ENCODE measurements at regions not wholly inside any gene's neighbourhood (a gene's known extent, or its start where the extent isn't known, plus 50 kb on each side); places are given as distances from the start of the nearest gene placed in this dataset.

DNA sequence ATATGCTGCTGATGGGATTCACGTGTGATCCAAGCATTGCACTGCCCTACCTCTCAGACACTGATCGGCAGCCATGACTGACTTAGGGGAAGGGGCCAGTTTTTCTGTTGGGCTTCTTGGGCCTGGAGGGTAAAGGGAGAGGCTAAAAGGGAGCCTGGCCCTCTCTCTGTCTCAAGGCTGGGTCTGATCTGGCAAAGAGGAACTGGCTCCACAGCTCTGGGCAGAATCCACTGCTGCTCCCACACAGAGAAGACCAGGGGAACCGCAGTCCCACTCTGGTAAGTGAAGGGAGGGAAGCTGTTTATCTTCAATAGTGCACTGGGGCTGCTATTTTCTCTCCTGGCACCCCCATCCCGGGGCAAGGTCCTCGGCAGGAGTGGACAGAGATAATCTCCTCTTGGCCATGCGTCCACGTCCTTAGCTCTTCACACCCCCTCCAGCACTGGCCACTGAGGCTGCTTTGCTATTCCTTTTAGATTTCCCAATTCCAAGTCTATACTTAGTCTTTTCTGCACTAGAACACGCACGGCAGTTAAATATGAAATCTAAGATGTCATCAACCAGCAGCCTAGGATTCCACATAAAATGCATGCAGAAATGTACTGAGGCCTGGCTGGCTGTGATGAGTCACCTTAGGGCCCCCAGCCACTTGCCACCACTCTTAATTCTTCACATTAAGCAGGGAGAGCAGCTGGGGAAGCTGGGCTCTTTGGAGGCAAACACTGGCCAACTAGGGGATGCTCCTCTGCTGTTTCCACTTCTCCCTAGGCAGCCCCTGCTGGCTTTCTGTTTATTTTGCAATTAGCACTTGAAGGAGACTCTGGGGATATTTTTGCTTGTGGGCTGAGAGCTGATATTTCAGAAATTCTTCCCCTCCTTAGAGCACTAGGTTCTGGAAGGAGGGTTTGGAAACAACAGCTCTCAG lies 87.8 kb upstream of the ARMC2 start:
- DNase-seq, result peak; percentile 78 to 80
- no CpG with 5 or more reads among the region's 9 CpGs for WGBS (ENCODE audit: extremely low coverage, insufficient coverage, insufficient read length)

DNA sequence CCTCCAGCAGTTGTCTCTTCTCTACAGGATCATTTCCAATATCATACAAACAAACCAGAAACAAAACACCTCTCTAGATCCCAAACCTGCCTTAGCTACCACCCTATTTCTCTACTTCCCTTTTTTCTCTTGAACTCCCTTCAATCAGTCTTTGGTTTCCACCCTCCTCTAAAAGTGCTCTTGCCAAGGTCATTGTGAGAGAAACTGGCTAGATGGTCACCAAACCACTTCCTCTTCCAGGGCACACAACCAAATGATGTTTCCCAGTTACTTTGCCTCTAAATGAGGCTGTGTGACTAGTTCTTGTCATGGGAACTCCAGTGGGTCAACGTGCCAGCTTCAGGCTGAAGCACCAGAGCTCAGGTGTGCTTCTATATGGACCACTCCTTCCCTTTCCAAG lies 85.8 kb upstream of the ARMC2 start:
- no CpG with 5 or more reads among the region's 1 CpG for WGBS (ENCODE audit: extremely low coverage, insufficient coverage, insufficient read length)
- H3K27ac ChIP-seq (ENCODE audit: low read depth, low read length), result no peak overlapping the region
- no peaks in the 10 kb centered on the region for H3K79me2 ChIP-seq (ENCODE audit: control insufficient read depth, insufficient read depth, low read length, poor library complexity)
- H2BK120ac ChIP-seq (ENCODE audit: insufficient read depth, low read length, poor library complexity), result no peak overlapping the region
- peaks cover 8 to 9% of the 10 kb centered on the region in 2 experiments for H3K4me1 ChIP-seq (ENCODE audit: control insufficient read depth in 1 of 2, insufficient read depth in 2 of 2, low read length in 2 of 2)
- DNase-seq, result no peak
- no peak overlapping the region for H3K9ac ChIP-seq (ENCODE audit: low read length)
- H3K4me3 ChIP-seq (ENCODE audit: low read depth, low read length), result no peak overlapping the region
- no peak overlapping the region for H3K14ac ChIP-seq (ENCODE audit: low read length)
- no peak overlapping the region for H3K4ac ChIP-seq (ENCODE audit: low read depth, low read length)
- H3K18ac ChIP-seq (ENCODE audit: low read length), result no peak overlapping the region
- no peak overlapping the region for H3K4me2 ChIP-seq (ENCODE audit: low read length)
- no peak overlapping the region for H2AFZ ChIP-seq (ENCODE audit: insufficient read depth, low read length, poor library complexity)
- H4K8ac ChIP-seq (ENCODE audit: low read depth, low read length), result no peak overlapping the region
- no peak overlapping the region for H4K91ac ChIP-seq (ENCODE audit: low read depth, low read length)
- no peaks in the 10 kb centered on the region for H3K36me3 ChIP-seq (ENCODE audit: control insufficient read depth in 1 of 2, insufficient read depth in 2 of 2, low read length in 2 of 2)
- H2BK5ac ChIP-seq (ENCODE audit: low read depth, low read length, poor library complexity), result no peak overlapping the region
- no peak overlapping the region for H2BK12ac ChIP-seq (ENCODE audit: low read length)
- no peak overlapping the region for H2AK5ac ChIP-seq (ENCODE audit: low read length)
- H3K79me1 ChIP-seq (ENCODE audit: low read length), result peaks cover 2% of the 10 kb centered on the region
- H4K12ac ChIP-seq (ENCODE audit: low read depth, low read length), result no peak overlapping the region
- no peak overlapping the region for H3K23ac ChIP-seq (ENCODE audit: low read length)
- peaks cover 2% of the 10 kb centered on the region for H3K9me3 ChIP-seq (ENCODE audit: insufficient read depth, low read depth, low read length)
- no peaks in the 10 kb centered on the region for H3K27me3 ChIP-seq (ENCODE audit: insufficient read depth, low read length)

More for the DNA sequence above, 87.8 kb upstream of the ARMC2 start:
- no peak overlapping the region for H3K18ac ChIP-seq (ENCODE audit: low read length)
- H2BK5ac ChIP-seq (ENCODE audit: low read depth, low read length, poor library complexity), result no peak overlapping the region
- no peaks in the 10 kb centered on the region for H3K9me3 ChIP-seq (ENCODE audit: insufficient read depth, low read depth, low read length)
- H4K8ac ChIP-seq (ENCODE audit: low read depth, low read length), result no peak overlapping the region
- H2AFZ ChIP-seq (ENCODE audit: insufficient read depth, low read length, poor library complexity), result no peak overlapping the region
- no peaks in the 10 kb centered on the region for H3K36me3 ChIP-seq (ENCODE audit: control insufficient read depth in 1 of 2, insufficient read depth in 2 of 2, low read length in 2 of 2)
- no peaks in the 10 kb centered on the region for H3K79me2 ChIP-seq (ENCODE audit: control insufficient read depth, insufficient read depth, low read length, poor library complexity)
- no peak overlapping the region for H3K23ac ChIP-seq (ENCODE audit: low read length)
- H3K4me3 ChIP-seq (ENCODE audit: low read depth, low read length), result no peak overlapping the region
- no peak overlapping the region for H4K12ac ChIP-seq (ENCODE audit: low read depth, low read length)
- no peak overlapping the region for H4K91ac ChIP-seq (ENCODE audit: low read depth, low read length)
- H3K9ac ChIP-seq (ENCODE audit: low read length), result no peak overlapping the region
- H3K27me3 ChIP-seq (ENCODE audit: insufficient read depth, low read length), result no peaks in the 10 kb centered on the region
- no peak overlapping the region for H3K4ac ChIP-seq (ENCODE audit: low read depth, low read length)
- no peak overlapping the region for H2BK120ac ChIP-seq (ENCODE audit: insufficient read depth, low read length, poor library complexity)
- no peak overlapping the region for H3K4me2 ChIP-seq (ENCODE audit: low read length)
- no peak overlapping the region for H2AK5ac ChIP-seq (ENCODE audit: low read length)
- peaks cover 14 to 17% of the 10 kb centered on the region in 2 experiments for H3K4me1 ChIP-seq (ENCODE audit: control insufficient read depth in 1 of 2, insufficient read depth in 2 of 2, low read length in 2 of 2)
- H3K79me1 ChIP-seq (ENCODE audit: low read length), result peaks cover 2% of the 10 kb centered on the region
- no peak overlapping the region for H2BK12ac ChIP-seq (ENCODE audit: low read length)
- H3K27ac ChIP-seq (ENCODE audit: low read depth, low read length), result no peak overlapping the region
- H3K14ac ChIP-seq (ENCODE audit: low read length), result no peak overlapping the region

DNA sequence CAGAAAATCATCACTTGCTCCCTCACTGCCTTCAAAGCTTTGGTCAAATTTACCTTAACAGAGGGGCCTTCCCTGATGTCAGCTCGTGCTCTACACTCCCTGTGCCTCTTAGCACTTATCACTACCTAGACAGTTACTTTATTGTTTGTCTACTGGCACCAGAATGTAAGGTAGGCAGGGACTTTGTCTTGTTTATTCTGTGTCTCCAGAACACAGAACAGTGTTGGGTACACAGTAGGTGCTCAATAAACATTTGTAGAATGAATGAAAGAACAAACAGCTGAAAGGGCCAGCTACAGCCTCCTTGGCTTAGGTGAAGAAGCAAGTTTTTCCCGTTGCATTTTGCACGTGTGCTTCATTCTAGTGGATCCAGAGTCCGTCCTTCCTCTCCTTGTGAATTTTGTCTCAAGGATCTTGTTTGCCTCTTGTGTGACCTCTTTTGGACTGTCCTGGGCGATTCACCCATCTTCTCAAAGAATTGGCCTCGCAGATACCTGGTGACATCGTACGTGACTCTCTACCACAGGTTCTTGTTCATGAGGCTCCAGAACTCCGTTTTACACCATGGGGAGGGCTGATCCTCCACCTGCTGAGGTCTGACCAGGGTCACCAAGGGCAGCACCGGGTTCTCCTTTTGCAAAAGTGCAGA lies 84.2 kb upstream of the ARMC2 start:
- H3K23ac ChIP-seq (ENCODE audit: low read length), result no peak overlapping the region

DNA sequence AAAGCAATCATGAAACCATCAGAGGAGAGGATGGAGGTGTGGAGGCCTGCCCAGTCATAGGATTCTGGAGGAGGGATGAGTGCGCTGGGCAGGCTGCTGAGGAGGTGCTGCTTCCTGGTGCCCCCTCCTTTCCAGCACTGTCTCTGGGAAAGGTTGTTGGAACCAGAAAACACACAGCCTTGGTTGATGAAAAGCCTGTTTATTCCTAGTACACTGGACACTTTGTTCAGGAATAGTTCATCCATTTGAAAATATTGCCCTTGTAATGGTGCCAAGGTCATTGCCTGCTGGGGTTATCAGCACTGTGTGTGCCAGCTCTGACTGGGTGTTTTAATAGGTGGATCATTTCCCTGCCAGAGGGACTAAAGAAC lies 83.7 kb upstream of the ARMC2 start:
- H2AK5ac ChIP-seq (ENCODE audit: low read length), result no peak overlapping the region
- DNase-seq, result no peak
- no peak overlapping the region for H2BK5ac ChIP-seq (ENCODE audit: low read depth, low read length, poor library complexity)
- no peak overlapping the region for H4K91ac ChIP-seq (ENCODE audit: low read depth, low read length)
- no peak overlapping the region for H2AFZ ChIP-seq (ENCODE audit: insufficient read depth, low read length, poor library complexity)
- no peak overlapping the region for H4K8ac ChIP-seq (ENCODE audit: low read depth, low read length)
- no peak overlapping the region for H3K4me3 ChIP-seq (ENCODE audit: low read depth, low read length)
- H3K79me1 ChIP-seq (ENCODE audit: low read length), result peaks cover 2% of the 10 kb centered on the region
- H3K4me1 ChIP-seq (ENCODE audit: control insufficient read depth in 1 of 2, insufficient read depth in 2 of 2, low read length in 2 of 2), result peaks cover 8 to 9% of the 10 kb centered on the region in 2 experiments
- H3K27me3 ChIP-seq (ENCODE audit: insufficient read depth, low read length), result no peaks in the 10 kb centered on the region
- H3K79me2 ChIP-seq (ENCODE audit: control insufficient read depth, insufficient read depth, low read length, poor library complexity), result no peaks in the 10 kb centered on the region
- no peak overlapping the region for H3K14ac ChIP-seq (ENCODE audit: low read length)
- H3K27ac ChIP-seq (ENCODE audit: low read depth, low read length), result no peak overlapping the region
- H3K23ac ChIP-seq (ENCODE audit: low read length), result no peak overlapping the region
- H3K9ac ChIP-seq (ENCODE audit: low read length), result no peak overlapping the region
- no peak overlapping the region for H3K4ac ChIP-seq (ENCODE audit: low read depth, low read length)
- WGBS (ENCODE audit: extremely low coverage, insufficient coverage, insufficient read length), result no CpG with 5 or more reads among the region's 1 CpG
- H3K9me3 ChIP-seq (ENCODE audit: insufficient read depth, low read depth, low read length), result peaks cover 2% of the 10 kb centered on the region
- no peak overlapping the region for H2BK12ac ChIP-seq (ENCODE audit: low read length)
- no peak overlapping the region for H3K18ac ChIP-seq (ENCODE audit: low read length)
- H2BK120ac ChIP-seq (ENCODE audit: insufficient read depth, low read length, poor library complexity), result no peak overlapping the region
- no peaks in the 10 kb centered on the region for H3K36me3 ChIP-seq (ENCODE audit: control insufficient read depth in 1 of 2, insufficient read depth in 2 of 2, low read length in 2 of 2)
- no peak overlapping the region for H3K4me2 ChIP-seq (ENCODE audit: low read length)
- no peak overlapping the region for H4K12ac ChIP-seq (ENCODE audit: low read depth, low read length)

More for the DNA sequence above, 84.2 kb upstream of the ARMC2 start:
- Histone ChIP-seq H4K8ac (ENCODE audit: low read depth, low read length) (no peak overlapping the region), H3K9ac (ENCODE audit: low read length) (no peak overlapping the region), H3K18ac (ENCODE audit: low read length) (no peak overlapping the region), H4K91ac (ENCODE audit: low read depth, low read length) (no peak overlapping the region), H2AK5ac (ENCODE audit: low read length) (no peak overlapping the region), H3K9me3 (ENCODE audit: insufficient read depth, low read depth, low read length) (peaks cover 2% of the 10 kb centered on the region), H3K4me3 (ENCODE audit: low read depth, low read length) (no peak overlapping the region), H3K27ac (ENCODE audit: low read depth, low read length) (no peak overlapping the region), H3K14ac (ENCODE audit: low read length) (no peak overlapping the region), H3K4me1 (ENCODE audit: control insufficient read depth in 1 of 2, insufficient read depth in 2 of 2, low read length in 2 of 2) (peaks cover 8 to 9% of the 10 kb centered on the region in 2 experiments), H4K12ac (ENCODE audit: low read depth, low read length) (no peak overlapping the region), H2BK5ac (ENCODE audit: low read depth, low read length, poor library complexity) (no peak overlapping the region), H3K79me2 (ENCODE audit: control insufficient read depth, insufficient read depth, low read length, poor library complexity) (no peaks in the 10 kb centered on the region), H2AFZ (ENCODE audit: insufficient read depth, low read length, poor library complexity) (no peak overlapping the region), H3K79me1 (ENCODE audit: low read length) (peaks cover 2% of the 10 kb centered on the region), H3K27me3 (ENCODE audit: insufficient read depth, low read length) (no peaks in the 10 kb centered on the region), H3K4ac (ENCODE audit: low read depth, low read length) (no peak overlapping the region), H2BK120ac (ENCODE audit: insufficient read depth, low read length, poor library complexity) (no peak overlapping the region), H2BK12ac (ENCODE audit: low read length) (no peak overlapping the region), H3K36me3 (ENCODE audit: control insufficient read depth in 1 of 2, insufficient read depth in 2 of 2, low read length in 2 of 2) (no peaks in the 10 kb centered on the region), H3K4me2 (ENCODE audit: low read length) (no peak overlapping the region)
- no peak for DNase-seq
- WGBS (ENCODE audit: extremely low coverage, insufficient coverage, insufficient read length), result no CpG with 5 or more reads among the region's 10 CpGs
